Prostate gland (tissue), 2 donors: ENCODE measurements at regions not wholly inside any gene's neighbourhood (a gene's known extent, or its start where the extent isn't known, plus 50 kb on each side); places are given as distances from the start of the nearest gene placed in this dataset.

Experiments
- CTCF ChIP-seq, 4 experiments: fragments of 200-600 bp in 2 of 4; fragments of 450-650 bp in 2 of 4; sonication (generic) in 2 of 4; IDR thresholded peaks; 1 replicate in 3 of 4; 2 replicates in 1 of 4; pipeline ENCODE4 v1.5.1; 2016 to 2019; ENCODE audit warnings: antibody characterized with exemption in 4 of 4, mild to moderate bottlenecking in 2 of 4, moderate library complexity in 2 of 4
- POLR2A ChIP-seq: fragments of 450-650 bp; IDR thresholded peaks from one replicate; pipeline ENCODE4 v1.6.1; 2016; ENCODE audit warnings: antibody characterized with exemption, mild to moderate bottlenecking
- POLR2AphosphoS5 ChIP-seq: sonication (generic); formaldehyde crosslinking; IDR thresholded peaks from one replicate; pipeline ENCODE4 v1.6.1; 2017; ENCODE audit warnings: antibody characterized with exemption

GRCh38 chr18:78772360-78773302, 207.0 kb upstream of the SALL3 start:
- TF ChIP-seq CTCF (IDR thresholded peaks at IDR 0.05) (no peak), POLR2A (no peak), POLR2AphosphoS5 (no peak)
